ENCODE measurements at regions not wholly inside any gene's neighbourhood (a gene's known extent, or its start where the extent isn't known, plus 50 kb on each side); places are given as distances from the start of the nearest gene placed in this dataset.

DNA sequence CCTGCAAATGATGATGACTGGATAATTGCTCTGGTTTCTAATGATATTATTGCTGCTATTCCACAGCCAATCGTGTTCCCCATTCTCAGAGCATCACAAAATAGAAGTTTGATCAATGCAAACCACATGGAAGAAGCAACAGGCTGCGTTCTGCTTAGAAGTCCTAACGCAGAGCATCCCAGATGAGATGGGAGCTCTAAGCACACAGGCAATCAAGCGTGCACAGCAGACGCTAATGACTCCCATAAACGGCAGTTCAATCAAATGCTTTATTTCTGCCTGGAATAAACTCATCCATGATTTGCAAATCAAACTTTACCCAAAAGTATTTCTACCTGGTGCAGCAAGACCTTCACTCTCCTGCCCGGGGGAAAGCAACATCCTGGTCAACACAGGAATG is 304.2 kb downstream of the FBXO15 start:
- no peaks in the 10 kb centered on the region; the same call in 1 of the 2 replicates for H3K27me3 Mint-ChIP-seq (ENCODE audit: low read depth)
- Histone ChIP-seq H3K9ac (ENCODE audit: extremely low read depth, insufficient read length, low read length) (no peak overlapping the region), H3K27ac (ENCODE audit: insufficient read length, low read depth, low read length) (no peak overlapping the region), H4K5ac (ENCODE audit: insufficient read length, low read depth, low read length) (no peak overlapping the region), H3K14ac (ENCODE audit: insufficient read depth, low read length) (no peak overlapping the region), H3K27me3 (ENCODE audit: insufficient read depth, low read length) (no peaks in the 10 kb centered on the region), H2AFZ (ENCODE audit: low read length) (no peak overlapping the region), H3K56ac (ENCODE audit: insufficient read length, low read depth, low read length) (no peak overlapping the region), H2BK15ac (ENCODE audit: low read depth, low read length) (no peak overlapping the region), H2BK20ac (ENCODE audit: low read depth, low read length, poor library complexity, severe bottlenecking) (no peak overlapping the region), H3K4ac (ENCODE audit: low read depth, low read length) (no peak overlapping the region), H2BK5ac (ENCODE audit: insufficient read length, low read length) (no peak overlapping the region), H4K20me1 (ENCODE audit: control insufficient read depth, insufficient read depth, insufficient read length) (no peaks in the 10 kb centered on the region), H3K4me1 (ENCODE audit: insufficient read depth, low read length) (no peaks in the 10 kb centered on the region), H2BK120ac (ENCODE audit: low read depth, low read length, poor library complexity, severe bottlenecking) (no peak overlapping the region), H3K79me2 (ENCODE audit: insufficient read depth, low read length) (no peaks in the 10 kb centered on the region), H4K8ac (replicated peaks; ENCODE audit: insufficient read length, low read depth, low read length) (no peak overlapping the region), H4K91ac (ENCODE audit: insufficient read length, low read depth, low read length) (no peak overlapping the region), H3T11ph (ENCODE audit: low read length) (no peak overlapping the region), H3K23me2 (ENCODE audit: insufficient read length, low read depth, low read length, poor library complexity, severe bottlenecking) (no peaks in the 10 kb centered on the region), H3K18ac (ENCODE audit: insufficient read length, low read depth, low read length) (no peak overlapping the region), H2BK12ac (ENCODE audit: insufficient read length, low read depth, low read length) (no peak overlapping the region), H3K79me1 (ENCODE audit: insufficient read depth, low read depth, low read length, poor library complexity, severe bottlenecking) (no peaks in the 10 kb centered on the region), H2AK5ac (ENCODE audit: insufficient read length, low read length) (no peak overlapping the region), H3K9me3 (ENCODE audit: control insufficient read depth, low read depth, low read length) (no peaks in the 10 kb centered on the region), H3K23ac (ENCODE audit: insufficient read length, low read depth, low read length) (no peak overlapping the region), H3K4me2 (ENCODE audit: insufficient read depth, insufficient read length, low read length) (no peak overlapping the region)
- H3K27ac Mint-ChIP-seq = no peak overlapping the region
- H3K9me3 Mint-ChIP-seq = no peaks in the 10 kb centered on the region
- no CpG with 5 or more reads among the region's 7 CpGs for WGBS (ENCODE audit: extremely low coverage, insufficient read length, low lambda C conversion rate)
- H3K4me1 Mint-ChIP-seq = peaks cover 15 to 18% of the 10 kb centered on the region in 2 experiments
- no peaks in the 10 kb centered on the region for H3K36me3 Mint-ChIP-seq (ENCODE audit: insufficient read depth in 1 of 3, low read depth in 3 of 3)
- H3K4me3 Mint-ChIP-seq = no peak overlapping the region
- TF ChIP-seq, protein P1, sequence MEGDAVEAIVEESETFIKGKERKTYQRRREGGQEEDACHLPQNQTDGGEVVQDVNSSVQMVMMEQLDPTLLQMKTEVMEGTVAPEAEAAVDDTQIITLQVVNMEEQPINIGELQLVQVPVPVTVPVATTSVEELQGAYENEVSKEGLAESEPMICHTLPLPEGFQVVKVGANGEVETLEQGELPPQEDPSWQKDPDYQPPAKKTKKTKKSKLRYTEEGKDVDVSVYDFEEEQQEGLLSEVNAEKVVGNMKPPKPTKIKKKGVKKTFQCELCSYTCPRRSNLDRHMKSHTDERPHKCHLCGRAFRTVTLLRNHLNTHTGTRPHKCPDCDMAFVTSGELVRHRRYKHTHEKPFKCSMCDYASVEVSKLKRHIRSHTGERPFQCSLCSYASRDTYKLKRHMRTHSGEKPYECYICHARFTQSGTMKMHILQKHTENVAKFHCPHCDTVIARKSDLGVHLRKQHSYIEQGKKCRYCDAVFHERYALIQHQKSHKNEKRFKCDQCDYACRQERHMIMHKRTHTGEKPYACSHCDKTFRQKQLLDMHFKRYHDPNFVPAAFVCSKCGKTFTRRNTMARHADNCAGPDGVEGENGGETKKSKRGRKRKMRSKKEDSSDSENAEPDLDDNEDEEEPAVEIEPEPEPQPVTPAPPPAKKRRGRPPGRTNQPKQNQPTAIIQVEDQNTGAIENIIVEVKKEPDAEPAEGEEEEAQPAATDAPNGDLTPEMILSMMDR (conservative IDR thresholded peaks at IDR 0.05) = no peak
- DNase-seq = no peak

Measured in H9 (cell line).